NCI-H774 (cell line): ENCODE measurements at regions not wholly inside any gene's neighbourhood (a gene's known extent, or its start where the extent isn't known, plus 50 kb on each side); places are given as distances from the start of the nearest gene placed in this dataset.

ENCODE experiments used
- DNase-seq: peaks from one replicate; lab custom pipeline; 2025; lab: John Stamatoyannopoulos, UW

GRCh38 chr20:59431014-59431413, 130.6 kb downstream of the EDN3 start:
- DNase-seq = no peak

- DNase-seq = no peak
Measured at GRCh38 chr20:59434960-59435359, 134.5 kb downstream of the EDN3 start.

- DNase-seq = peak; percentile 67
Measured at GRCh38 chr20:59435518-59435917, 135.1 kb downstream of the EDN3 start.

- DNase-seq = no peak
Measured at GRCh38 chr20:59437601-59438031, 137.2 kb downstream of the EDN3 start.

GRCh38 chr20:59438201-59438600, 137.8 kb downstream of the EDN3 start:
- no peak for DNase-seq

GRCh38 chr20:59439243-59439642, 138.8 kb downstream of the EDN3 start:
- no peak for DNase-seq

GRCh38 chr20:59441306-59441705, 140.9 kb downstream of the EDN3 start:
- DNase-seq = no peak

- no peak for DNase-seq
Measured at GRCh38 chr20:59441860-59442810, 141.7 kb downstream of the EDN3 start.

GRCh38 chr20:59443550-59443949, 143.1 kb downstream of the EDN3 start:
- no peak for DNase-seq

- DNase-seq = no peak
Measured at GRCh38 chr20:59446376-59446775, 146.0 kb downstream of the EDN3 start.

- no peak for DNase-seq
Measured at GRCh38 chr20:59448196-59448595, 147.8 kb downstream of the EDN3 start.

- DNase-seq = no peak
Measured at GRCh38 chr20:59448851-59449444, 148.5 kb downstream of the EDN3 start.

- no peak for DNase-seq
Measured at GRCh38 chr20:59451066-59451630, 150.7 kb downstream of the EDN3 start.

GRCh38 chr20:59451641-59452040, 151.2 kb downstream of the EDN3 start:
- no peak for DNase-seq

- DNase-seq = no peak
Measured at GRCh38 chr20:59452856-59453255, 151.5 kb upstream of the PHACTR3 start.

- no peak for DNase-seq
Measured at GRCh38 chr20:59453759-59454560, 150.4 kb upstream of the PHACTR3 start.

- DNase-seq = peak; percentile 28
Measured at GRCh38 chr20:59455402-59456341, 148.7 kb upstream of the PHACTR3 start.

GRCh38 chr20:59456342-59457279, 147.7 kb upstream of the PHACTR3 start:
- DNase-seq = no peak

GRCh38 chr20:59458645-59459044, 145.7 kb upstream of the PHACTR3 start:
- DNase-seq = no peak

GRCh38 chr20:59459586-59459985, 144.8 kb upstream of the PHACTR3 start:
- DNase-seq = no peak
